Ishikawa (cell line): ENCODE measurements at regions not wholly inside any gene's neighbourhood (a gene's known extent, or its start where the extent isn't known, plus 50 kb on each side); places are given as distances from the start of the nearest gene placed in this dataset.

Experiments
- CEBPB ChIP-seq: IDR thresholded peaks from 2 replicates; pipeline ENCODE4 v1.6.1; 2012
- CREB1 ChIP-seq: IDR thresholded peaks from 2 replicates; pipeline ENCODE4 v1.6.1; 2012; ENCODE audit warnings: low read depth
- EGR1 ChIP-seq: IDR thresholded peaks from 2 replicates; pipeline ENCODE4 v1.6.1; 2012
- EP300 ChIP-seq: IDR thresholded peaks from 2 replicates; pipeline ENCODE4 v1.6.1; 2012; ENCODE audit warnings: borderline replicate concordance
- FOXM1 ChIP-seq: IDR thresholded peaks from 2 replicates; pipeline ENCODE4 v1.6.1; 2012; ENCODE audit warnings: low read depth, borderline replicate concordance
- MAX ChIP-seq: IDR thresholded peaks from 2 replicates; pipeline ENCODE4 v1.6.1; 2012
- NFIC ChIP-seq: IDR thresholded peaks from 2 replicates; pipeline ENCODE4 v1.6.1; 2012
- RAD21 ChIP-seq: IDR thresholded peaks from 2 replicates; pipeline ENCODE4 v1.6.1; 2012; ENCODE audit warnings: low read depth
- REST ChIP-seq: IDR thresholded peaks from 2 replicates; pipeline ENCODE4 v1.6.1; 2012; ENCODE audit warnings: low read depth, mild to moderate bottlenecking
- TAF1 ChIP-seq: IDR thresholded peaks from 2 replicates; pipeline ENCODE4 v1.6.1; 2012; ENCODE audit warnings: low read depth, mild to moderate bottlenecking
- TCF12 ChIP-seq: IDR thresholded peaks from 2 replicates; pipeline ENCODE4 v1.6.1; 2012; ENCODE audit warnings: low read depth
- TEAD4 ChIP-seq: IDR thresholded peaks from 2 replicates; pipeline ENCODE4 v1.6.1; 2012
- YY1 ChIP-seq: IDR thresholded peaks from 2 replicates; pipeline ENCODE4 v1.6.1; 2012; ENCODE audit warnings: low read depth
- ZBTB7A ChIP-seq: IDR thresholded peaks from 2 replicates; pipeline ENCODE4 v1.6.1; 2012; ENCODE audit warnings: low read depth
- TF ChIP-seq, protein P1 (sequence below): IDR thresholded peaks from 2 replicates; pipeline ENCODE4 v1.6.1; 2012

GRCh38 chr1:94595658-94596057 lies 54.1 kb upstream of the F3 start:
- TF ChIP-seq TCF12 (no peak), EP300 (no peak), RAD21 (no peak)

- TF ChIP-seq TEAD4 (no peak), EGR1 (no peak), EP300 (no peak), MAX (no peak), TCF12 (no peak), RAD21 (no peak), TAF1 (no peak), CEBPB (no peak), FOXM1 (no peak), YY1 (no peak), CREB1 (no peak), NFIC (no peak), REST (no peak)
- TF ChIP-seq, protein P1, sequence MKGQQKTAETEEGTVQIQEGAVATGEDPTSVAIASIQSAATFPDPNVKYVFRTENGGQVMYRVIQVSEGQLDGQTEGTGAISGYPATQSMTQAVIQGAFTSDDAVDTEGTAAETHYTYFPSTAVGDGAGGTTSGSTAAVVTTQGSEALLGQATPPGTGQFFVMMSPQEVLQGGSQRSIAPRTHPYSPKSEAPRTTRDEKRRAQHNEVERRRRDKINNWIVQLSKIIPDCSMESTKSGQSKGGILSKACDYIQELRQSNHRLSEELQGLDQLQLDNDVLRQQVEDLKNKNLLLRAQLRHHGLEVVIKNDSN: no peak
Measured at GRCh38 chr1:94593611-94594010, 52.1 kb upstream of the F3 start.

- TF ChIP-seq EP300 (no peak), FOXM1 (no peak), NFIC (no peak), TAF1 (no peak), ZBTB7A (no peak)
Measured at GRCh38 chr1:94592571-94592920, 51.0 kb upstream of the F3 start.

GRCh38 chr1:94591823-94592570 lies 50.4 kb upstream of the F3 start:
- TF ChIP-seq EGR1: no peak
- no peak for TF ChIP-seq YY1
- no peak for TF ChIP-seq TAF1
- no peak for TF ChIP-seq MAX
- TF ChIP-seq REST: no peak
- TF ChIP-seq TCF12: no peak
- TF ChIP-seq CREB1: no peak
- no peak for TF ChIP-seq NFIC
- TF ChIP-seq, protein P1: no peak
- TF ChIP-seq ZBTB7A: no peak
- no peak for TF ChIP-seq EP300
